Neural cell (in vitro differentiated cells): ENCODE measurements at regions not wholly inside any gene's neighbourhood (a gene's known extent, or its start where the extent isn't known, plus 50 kb on each side); places are given as distances from the start of the nearest gene placed in this dataset.

Experiments
- CTCF ChIP-seq: fragments of 450-650 bp; IDR thresholded peaks from 2 replicates; pipeline ENCODE4 v1.5.1; 2014; ENCODE audit warnings: antibody characterized with exemption, mild to moderate bottlenecking, moderate library complexity; ENCODE audit not compliant: poor library complexity, severe bottlenecking
- POLR2AphosphoS5 ChIP-seq: IDR thresholded peaks from 2 replicates; pipeline ENCODE4 v1.6.1; 2012

GRCh38 chr7:16301291-16301690, 120.0 kb downstream of the CRPPA start:
- TF ChIP-seq CTCF (no peak), POLR2AphosphoS5 (no peak)
